ENCODE measurements at regions not wholly inside any gene's neighbourhood (a gene's known extent, or its start where the extent isn't known, plus 50 kb on each side); places are given as distances from the start of the nearest gene placed in this dataset.

- no peak overlapping the region for H3K4me3 ChIP-seq (replicated peaks; ENCODE audit: low read depth, low read length)
- TF ChIP-seq CTCF (IDR thresholded peaks at IDR 0.05; ENCODE audit: low read depth, low read length, missing control alignments): no peak
- no peak for DNase-seq (ENCODE audit: extremely low read depth, low read depth)
Observed at GRCh38 chr6:126643352-126643751, 303.4 kb downstream of the CENPW start.

- no peak overlapping the region for H3K4me3 ChIP-seq (replicated peaks; ENCODE audit: low read depth, low read length)
- no peak for DNase-seq (ENCODE audit: extremely low read depth, low read depth)
- no peak for TF ChIP-seq CTCF (IDR thresholded peaks at IDR 0.05; ENCODE audit: low read depth, low read length, missing control alignments)
Observed at GRCh38 chr6:126650931-126651330, 311.0 kb downstream of the CENPW start.

- H3K4me3 ChIP-seq (replicated peaks; ENCODE audit: low read depth, low read length): no peak overlapping the region
- TF ChIP-seq CTCF (IDR thresholded peaks at IDR 0.05; ENCODE audit: low read depth, low read length, missing control alignments): peak; percentile 36
- peak; percentile 10 for DNase-seq (ENCODE audit: extremely low read depth, low read depth)
Observed at GRCh38 chr6:126657561-126658175, 317.8 kb downstream of the CENPW start.

GRCh38 chr6:126660376-126660775 is 320.5 kb downstream of the CENPW start:
- no peak for TF ChIP-seq CTCF (IDR thresholded peaks at IDR 0.05; ENCODE audit: low read depth, low read length, missing control alignments)
- DNase-seq (ENCODE audit: extremely low read depth, low read depth): no peak
- no peak overlapping the region for H3K4me3 ChIP-seq (replicated peaks; ENCODE audit: low read depth, low read length)

GRCh38 chr6:126661646-126662045 is 321.7 kb downstream of the CENPW start:
- H3K4me3 ChIP-seq (replicated peaks; ENCODE audit: low read depth, low read length): no peak overlapping the region
- no peak for TF ChIP-seq CTCF (IDR thresholded peaks at IDR 0.05; ENCODE audit: low read depth, low read length, missing control alignments)
- DNase-seq (ENCODE audit: extremely low read depth, low read depth): no peak

- no peak for DNase-seq (ENCODE audit: extremely low read depth, low read depth)
- TF ChIP-seq CTCF (IDR thresholded peaks at IDR 0.05; ENCODE audit: low read depth, low read length, missing control alignments): no peak
- no peak overlapping the region for H3K4me3 ChIP-seq (replicated peaks; ENCODE audit: low read depth, low read length)
Observed at GRCh38 chr6:126662966-126663365, 323.1 kb downstream of the CENPW start.

- no peak overlapping the region for H3K4me3 ChIP-seq (replicated peaks; ENCODE audit: low read depth, low read length)
- DNase-seq (ENCODE audit: extremely low read depth, low read depth): no peak
- no peak for TF ChIP-seq CTCF (IDR thresholded peaks at IDR 0.05; ENCODE audit: low read depth, low read length, missing control alignments)
Observed at GRCh38 chr6:126664271-126664670, 324.4 kb downstream of the CENPW start.
